ENCODE measurements at regions not wholly inside any gene's neighbourhood (a gene's known extent, or its start where the extent isn't known, plus 50 kb on each side); places are given as distances from the start of the nearest gene placed in this dataset.

DNA sequence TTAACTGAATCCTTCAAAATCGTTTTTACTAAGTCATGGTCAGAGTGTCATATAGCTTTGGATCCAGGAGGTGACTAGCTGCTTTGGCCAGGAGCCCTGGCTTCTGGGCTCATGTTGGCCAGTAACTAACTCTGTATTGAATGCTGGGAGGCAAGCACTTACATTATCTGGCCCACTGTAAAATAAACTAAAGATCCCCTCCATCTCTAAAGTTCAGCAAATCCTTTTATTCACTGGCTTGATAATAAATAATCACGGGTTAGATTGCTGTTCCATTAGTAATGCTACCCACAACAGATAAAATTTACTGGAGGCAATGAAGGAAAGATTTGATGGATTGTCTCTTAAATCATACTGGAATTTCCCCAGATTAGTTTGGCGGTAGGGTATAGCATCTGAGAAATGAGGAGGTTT is 382.2 kb upstream of the TLE4 start:
- DNase-seq = no peak

DNA sequence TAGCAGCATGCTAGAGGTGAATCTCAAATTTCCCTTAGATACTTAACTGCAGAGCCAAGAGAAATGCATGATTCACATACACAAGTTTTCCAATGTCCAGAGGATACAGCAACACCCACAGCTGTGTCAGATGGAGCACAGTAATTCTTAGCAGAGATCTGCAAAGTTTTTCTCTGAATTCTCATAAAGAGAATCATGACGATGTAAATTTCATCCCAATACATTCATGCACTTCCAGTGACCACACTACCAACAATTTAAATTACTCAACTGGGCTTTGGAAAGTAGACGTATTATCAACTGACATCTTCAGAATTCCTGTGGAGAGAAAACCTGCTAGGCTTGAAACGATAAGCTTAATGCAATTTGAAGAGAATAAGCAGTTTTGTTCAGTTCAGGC is 378.8 kb upstream of the TLE4 start:
- DNase-seq = no peak

DNA sequence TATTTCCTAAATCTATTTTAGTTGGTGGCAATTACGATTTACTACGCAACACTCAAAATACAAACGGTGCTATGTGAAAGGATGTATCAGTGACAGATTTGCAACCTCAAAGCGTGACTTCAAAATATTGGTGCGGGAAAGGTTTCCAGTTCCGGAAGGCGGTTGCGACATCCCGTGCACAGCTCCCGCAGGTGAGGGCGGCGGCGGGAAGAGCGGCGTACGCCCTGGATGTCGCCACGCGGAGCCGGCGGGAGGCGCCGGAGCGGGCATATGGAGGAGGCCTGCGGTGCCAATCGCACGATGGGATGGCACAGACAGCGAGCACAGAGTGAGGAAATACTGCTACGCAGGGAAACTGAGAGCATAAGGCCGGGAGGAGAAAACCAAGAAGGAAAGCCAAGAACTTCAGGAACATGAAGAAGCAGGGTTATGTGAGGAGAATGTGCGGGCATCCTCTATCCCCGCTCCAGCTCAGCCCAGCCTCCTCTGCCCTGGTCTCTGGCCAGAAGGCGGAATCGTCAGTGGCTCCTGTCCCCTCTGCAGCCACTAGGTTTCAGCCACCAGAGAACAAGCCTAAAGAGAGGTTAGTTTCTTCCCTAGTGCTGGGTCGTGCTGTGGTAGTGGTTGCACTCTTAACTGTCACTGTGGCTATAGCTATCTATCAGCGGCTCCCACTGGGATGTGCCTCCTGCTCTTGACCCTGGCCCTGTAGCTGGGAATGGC is 378.1 kb upstream of the TLE4 start:
- no peak for DNase-seq

DNA sequence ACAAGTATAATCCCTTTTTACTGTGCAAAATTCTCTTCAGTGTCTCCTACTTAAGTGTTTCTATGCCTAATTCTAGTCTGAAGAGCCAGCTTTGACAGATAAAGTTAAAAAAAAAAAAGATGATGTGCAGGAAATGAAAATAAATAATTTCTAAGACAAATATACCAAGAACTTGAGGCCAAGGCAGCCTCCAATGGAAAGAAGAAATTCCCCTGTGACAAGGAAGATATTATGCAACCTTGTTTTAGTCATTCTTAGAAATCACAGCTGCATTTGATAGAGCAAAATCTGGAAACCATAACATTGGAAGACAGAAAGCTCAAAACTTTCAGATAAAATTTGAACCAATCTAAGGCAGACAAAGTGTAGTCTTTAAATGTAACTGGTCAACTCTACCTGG is 375.9 kb upstream of the TLE4 start:
- no peak for DNase-seq

DNA sequence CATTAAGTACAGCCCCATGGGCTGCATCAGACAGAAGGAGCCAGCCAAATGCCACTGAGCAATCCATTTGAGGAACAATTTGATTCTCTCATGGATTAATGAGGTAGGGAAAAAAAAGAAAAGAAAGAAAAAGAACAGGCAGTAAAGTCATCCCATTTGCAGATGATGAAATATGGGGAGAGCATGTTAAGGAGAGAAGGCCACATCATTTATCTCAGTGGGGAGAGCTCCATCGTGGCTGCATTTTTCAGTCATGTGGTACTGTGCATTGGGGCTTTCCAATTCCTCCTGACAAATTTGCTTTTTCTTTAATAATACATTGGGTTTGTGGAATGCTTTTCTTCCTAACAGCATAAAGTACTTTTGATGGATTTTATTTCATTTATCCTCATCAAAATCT is 375.2 kb upstream of the TLE4 start:
- DNase-seq = no peak

DNA sequence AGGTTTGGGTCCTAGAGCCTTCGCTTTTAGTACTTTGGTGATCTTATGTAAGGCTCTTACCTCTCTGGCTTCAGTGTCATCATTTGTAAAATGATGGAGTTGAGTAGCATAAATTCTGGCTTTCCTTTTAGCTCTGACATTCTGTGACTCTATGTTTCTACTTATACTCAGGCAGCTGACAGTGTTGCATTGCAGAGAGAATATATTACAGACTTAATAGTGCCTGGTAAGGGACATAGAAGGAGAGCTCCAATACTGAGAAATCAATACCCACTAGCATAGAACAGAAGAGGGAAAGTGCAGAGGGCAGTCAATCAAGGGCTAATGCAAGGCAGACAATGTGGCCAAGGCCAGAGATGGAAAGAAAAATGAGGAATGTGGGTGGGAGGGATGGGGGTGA is 371.4 kb upstream of the TLE4 start:
- no peak for DNase-seq

DNA sequence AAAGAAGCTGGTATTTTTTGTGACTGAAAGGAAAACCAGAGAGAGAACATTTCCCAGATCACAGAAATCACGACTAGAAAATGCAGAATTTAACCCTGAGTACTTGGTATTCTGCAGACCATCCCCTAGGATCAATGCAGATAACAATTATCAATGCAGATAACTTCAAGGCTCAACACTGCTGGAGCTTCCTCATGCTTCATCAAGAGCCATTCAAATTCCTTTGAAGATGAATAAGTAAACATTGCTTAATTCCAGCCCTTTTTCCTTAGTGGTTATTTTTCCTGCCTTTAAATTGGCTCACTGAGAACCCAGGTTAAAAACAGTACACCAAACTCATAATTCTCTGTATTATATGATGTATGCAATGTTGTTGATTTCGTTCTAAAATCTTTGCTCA is 370.1 kb upstream of the TLE4 start:
- DNase-seq = no peak

DNA sequence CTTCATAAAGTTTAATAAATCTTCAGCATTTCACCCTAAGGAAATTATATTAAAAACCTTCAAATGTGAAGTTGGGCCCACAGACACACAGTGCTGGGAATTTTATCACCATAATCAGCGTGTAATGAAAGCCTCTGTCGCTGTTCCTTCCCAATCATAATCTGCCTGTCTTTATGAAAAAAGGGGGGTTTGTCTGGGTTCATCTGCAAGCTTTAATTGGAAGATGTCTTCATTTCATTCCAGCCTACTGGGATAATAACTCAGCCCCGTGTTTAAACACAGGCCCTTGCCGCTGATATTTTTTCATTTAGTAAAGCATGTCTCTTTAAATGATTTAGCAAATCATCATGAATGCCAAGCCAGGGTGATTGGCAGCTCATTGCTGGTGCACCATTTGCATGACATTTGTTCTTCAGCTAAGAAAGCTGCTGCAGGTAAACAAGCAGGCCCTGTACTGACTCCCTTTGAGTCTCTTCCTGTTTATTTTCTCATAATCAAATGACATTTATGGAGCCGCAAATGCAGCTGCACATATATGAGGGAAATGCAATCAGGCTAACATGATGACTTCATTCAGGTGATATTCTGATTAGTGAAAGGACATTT is 362.9 kb upstream of the TLE4 start:
- no peak for DNase-seq

DNA sequence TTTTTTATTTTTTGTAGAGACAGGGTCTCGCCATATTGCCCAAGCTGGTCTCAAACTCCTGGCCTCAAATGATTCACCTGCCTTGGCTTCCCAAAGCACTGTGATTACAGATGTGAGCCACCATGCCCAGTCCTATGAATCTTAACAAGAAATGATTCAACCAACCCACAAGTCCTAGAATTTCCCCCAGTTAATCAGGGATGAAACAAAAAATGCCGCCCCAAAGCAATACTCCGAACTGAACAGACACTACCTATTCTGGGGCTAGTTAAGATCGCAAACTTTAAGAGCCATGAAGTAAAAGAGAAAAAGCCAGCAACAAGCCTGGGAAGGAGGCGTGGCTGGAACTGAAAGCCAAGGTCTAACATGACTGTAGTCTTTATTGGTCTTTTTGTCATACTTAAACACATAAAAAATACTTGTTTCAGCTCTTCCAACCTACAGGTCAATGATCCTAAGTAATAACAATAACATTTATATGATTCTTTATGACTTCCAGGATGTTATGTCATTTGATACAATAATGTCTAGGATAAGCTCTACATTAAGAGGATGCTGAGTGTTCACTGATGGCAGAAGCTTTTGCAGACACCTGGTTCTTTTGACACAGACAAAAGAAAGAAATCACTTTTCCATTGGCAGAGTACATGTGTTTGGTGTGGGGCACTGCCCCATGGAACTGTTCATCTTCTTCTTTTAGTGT is 361.1 kb upstream of the TLE4 start:
- no peak for DNase-seq

DNA sequence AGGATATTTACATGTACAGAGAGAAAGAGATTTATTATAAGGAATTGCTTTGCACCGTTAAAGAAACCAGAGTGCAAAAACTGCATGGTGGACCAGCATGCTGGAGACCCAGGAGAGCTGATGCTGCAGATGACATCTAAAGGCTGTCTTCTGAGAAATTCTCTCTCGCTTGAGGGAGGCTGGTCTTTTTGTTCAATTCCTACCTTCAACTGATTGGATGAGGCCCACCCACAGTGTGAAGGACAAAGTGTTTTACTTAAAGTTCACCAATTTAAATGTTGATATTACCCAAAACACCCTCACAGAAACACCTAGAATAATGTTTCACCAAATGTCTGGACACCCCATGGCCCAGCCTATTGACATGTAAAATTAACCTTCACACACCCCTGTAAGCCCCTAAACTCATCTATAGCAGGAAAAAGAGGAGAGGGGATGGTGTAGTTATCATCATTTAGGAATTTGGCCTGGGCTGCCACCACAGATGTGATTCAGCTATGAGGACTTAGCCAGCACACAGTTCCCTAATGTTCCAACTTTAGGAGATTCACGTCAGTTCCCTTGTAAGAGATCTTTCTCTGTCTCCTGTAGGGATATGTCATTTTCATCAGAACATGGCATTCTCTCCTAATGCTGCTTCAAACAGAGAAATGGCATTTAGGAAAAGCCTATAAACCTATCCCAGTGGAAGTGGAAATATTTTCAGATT is 358.2 kb upstream of the TLE4 start:
- DNase-seq = no peak

DNA sequence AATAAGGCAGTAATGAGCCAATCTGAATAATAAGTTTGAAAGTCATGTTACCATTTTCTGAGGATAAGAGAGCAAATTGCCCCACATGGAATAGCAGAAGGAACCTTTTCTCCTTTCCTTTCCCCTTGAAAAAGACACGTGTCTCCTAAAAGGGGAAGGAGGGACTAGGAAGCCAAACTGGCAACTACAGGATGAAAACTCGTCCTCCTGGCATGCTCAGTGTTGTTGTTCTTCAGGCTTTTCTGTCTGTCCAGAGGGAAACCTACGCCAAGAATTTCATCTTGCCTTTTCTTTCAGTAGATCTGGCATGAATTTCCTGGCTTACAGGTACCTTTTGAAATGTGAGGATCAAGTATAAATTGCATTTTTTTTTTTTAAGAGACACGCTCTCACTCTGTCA is 355.9 kb upstream of the TLE4 start:
- no peak for DNase-seq

DNA sequence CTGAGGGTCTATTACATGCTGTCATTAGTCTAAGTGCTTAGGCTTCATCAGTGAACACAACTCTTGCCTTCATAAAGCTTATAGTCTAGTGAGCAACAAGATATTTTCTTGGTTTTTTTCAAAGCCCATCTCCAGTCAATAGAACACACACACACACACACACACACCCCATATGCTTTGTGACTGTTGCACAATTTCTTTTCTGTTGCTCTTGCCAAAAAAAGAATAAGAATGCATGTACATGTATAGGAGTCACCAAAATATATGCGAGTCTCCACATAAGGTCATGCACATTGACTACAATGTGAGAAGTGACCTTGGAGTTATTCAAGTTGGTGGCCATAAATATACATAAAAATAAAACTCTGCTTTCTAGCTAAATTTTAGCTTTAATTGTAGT is 351.5 kb upstream of the TLE4 start:
- no peak for DNase-seq

DNA sequence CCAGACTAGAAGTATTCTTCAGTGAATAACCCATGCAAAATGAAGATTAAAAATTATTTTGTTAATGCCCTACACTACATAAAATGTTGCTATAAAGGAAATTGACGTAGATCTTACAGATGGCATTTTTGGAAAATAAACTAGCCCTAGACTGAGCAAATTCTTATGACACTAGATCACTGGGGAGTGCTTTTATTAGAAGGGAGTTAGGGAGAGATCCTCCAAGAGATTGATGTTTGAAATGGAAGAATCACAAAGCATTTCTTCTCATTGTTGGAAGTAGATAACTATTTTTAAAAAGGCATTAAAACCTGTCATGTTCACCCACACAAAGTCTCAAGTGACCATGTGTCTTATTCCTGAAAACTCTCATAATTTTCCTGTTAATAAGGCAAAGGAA is 351.1 kb upstream of the TLE4 start:
- DNase-seq = no peak

DNA sequence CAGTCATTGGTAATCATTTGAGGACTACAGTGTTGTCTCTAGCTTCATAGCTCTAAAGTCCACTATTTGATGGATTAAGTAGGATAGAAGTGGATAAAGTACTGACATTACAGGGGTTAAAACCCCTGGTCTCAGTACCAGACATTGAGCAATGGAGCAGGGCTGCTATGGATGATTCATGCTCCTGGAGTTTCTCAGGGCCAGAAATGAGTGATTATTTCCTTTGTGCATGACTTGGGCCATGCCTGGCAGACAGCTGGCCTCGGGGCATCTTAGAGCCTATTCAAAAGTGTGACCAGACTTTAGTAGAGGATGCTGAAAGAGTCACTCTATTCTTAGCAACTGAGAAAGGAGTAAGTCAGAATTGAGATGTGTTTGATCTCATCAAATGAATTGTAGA is 350.7 kb upstream of the TLE4 start:
- no peak for DNase-seq

DNA sequence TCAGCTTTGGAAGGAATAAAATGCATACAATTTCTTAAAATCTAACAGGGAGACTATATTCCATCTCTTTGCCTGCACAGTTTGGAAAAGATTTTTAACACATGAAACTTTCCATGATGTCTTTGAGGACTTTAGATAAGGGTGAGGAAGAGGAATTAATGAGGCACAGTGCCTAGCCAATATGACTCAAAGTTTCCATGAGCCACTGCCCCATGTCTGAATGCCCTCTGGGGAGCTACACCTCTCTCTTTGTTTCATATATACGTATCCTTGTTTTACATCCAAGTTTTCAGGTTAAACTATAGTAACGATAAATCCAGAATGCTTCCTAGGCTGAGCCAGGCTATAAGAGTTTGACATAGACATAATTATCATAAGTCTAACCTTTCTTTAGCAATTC is 349.3 kb upstream of the TLE4 start:
- no peak for DNase-seq

DNA sequence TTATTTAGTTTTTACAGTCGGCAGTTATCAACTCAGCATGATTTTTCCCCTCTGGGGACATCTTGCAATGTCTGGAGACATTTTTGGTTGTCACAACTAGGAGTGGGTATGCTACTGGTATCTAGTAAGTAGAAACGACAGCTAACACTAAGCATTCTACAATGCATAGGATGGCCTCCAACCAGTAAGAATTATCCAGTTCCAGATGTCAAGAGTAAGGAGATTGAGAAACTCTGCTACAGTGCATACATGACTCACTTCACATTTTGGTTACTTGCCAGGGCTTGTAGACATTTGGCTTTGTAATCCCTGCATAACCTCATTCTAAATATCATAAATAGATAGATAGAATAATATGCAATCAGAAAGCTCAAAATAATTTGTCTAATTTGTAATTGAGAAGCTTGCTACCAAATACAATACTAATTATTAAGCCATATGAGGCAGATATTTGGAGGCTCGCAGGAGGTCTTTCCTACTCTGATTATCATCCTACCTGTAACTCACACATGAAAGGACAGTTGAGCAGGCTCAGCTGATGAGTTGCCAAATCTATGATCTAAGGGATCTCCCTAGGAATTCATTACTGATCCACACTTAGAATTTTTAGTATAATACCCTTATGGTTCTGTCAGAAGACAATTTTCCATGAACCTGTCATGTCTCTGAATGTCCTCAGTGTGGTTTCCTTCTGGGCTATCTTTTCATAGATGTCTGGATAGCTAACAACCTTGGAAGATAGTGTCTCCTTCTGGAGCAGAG is 346.9 kb upstream of the TLE4 start:
- no peak for DNase-seq

DNA sequence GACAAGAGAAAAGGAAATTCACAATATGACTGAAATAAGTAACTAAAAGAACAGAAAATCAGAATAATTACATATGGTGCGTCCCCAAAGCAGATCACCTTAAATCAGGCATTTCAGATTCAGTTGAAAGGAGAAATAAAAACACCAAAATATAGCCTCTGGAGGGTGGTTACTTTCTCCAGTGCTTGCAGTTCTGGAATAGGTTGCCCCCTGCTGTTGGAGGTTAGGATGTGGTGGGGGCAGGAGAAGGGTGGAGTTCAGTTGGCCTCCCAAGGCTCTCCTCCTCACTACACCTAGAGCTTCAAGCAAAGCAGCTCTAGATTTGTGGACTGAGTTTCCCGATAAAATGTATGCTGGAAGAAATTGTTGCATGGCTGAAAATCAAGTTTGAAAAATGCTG is 338.2 kb upstream of the TLE4 start:
- no peak for DNase-seq

DNA sequence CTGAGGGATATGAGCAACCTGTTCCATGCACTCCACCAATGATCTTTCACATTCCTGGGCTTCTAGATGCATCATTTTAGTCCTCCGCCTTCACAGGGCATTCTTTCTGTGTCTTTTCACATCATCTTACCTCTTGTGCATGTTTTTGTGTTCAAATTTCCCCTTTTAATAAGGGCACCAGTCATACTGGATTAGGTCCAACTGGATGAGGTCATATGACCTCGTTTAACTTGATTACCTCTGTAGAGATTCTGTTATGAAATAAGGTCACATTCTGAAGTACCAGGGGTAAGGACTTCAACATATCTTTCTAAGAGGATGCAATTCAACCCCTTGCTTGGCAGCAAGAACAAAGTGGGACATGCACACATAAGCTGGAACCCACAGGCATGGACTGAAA is 335.3 kb upstream of the TLE4 start:
- no peak for DNase-seq

DNA sequence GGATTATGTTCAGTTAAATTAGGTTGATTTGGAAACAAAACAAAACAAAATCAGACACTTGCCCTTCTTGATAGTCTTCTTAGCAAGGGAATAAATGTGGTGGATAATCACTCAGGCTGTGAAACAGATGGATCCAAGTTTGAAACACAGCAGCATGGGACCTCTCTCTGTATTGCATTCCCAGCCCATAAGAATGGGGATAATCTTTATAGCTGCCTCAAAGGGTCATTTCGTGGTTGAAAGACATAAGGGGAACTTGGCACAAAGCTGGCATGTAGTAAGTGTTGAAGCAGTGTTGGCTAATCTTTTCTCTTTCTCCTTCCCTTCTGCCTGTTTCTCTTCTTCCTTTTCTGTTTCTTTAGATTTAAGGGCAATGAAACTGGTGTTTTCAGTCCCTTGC is 333.9 kb upstream of the TLE4 start:
- no peak for DNase-seq

DNA sequence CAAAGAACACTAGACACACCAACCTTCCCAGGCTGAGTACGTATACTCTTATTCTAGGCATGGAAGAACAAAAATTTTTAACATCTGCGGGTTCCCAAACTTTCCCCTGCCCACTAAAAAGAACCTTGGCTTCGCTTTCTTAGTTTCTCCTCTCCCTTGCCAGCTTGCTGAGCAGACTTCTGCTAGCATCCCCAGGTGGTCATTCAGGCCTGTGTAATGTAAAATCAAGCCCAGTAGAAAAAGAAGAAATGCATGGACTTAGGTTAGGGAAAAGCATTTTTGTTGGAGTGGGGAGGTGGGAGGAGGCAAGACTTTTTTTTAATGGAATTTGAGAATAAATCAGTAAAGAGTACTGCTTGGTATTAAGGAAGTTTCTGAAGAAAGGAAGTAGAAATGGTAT is 331.0 kb upstream of the TLE4 start:
- no peak for DNase-seq

DNA sequence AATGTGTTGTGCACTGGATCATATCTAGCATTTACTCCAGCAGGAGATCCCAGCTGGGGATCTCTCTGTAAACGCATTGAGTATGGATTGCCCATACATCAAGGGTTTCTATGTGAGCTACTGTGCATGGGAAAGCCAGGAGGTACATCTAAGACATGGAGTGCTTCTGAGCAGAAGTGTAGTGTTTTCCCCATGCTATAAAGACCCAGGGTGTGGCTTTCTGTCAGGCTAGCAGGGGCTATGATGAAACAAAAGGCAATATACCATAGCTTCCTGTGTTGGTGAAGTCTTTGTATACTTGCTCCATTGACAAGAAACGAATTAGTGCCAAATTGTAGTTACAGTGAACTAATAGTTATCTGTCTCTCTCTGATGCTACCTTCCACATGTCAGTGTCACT is 329.3 kb upstream of the TLE4 start:
- DNase-seq = no peak

DNA sequence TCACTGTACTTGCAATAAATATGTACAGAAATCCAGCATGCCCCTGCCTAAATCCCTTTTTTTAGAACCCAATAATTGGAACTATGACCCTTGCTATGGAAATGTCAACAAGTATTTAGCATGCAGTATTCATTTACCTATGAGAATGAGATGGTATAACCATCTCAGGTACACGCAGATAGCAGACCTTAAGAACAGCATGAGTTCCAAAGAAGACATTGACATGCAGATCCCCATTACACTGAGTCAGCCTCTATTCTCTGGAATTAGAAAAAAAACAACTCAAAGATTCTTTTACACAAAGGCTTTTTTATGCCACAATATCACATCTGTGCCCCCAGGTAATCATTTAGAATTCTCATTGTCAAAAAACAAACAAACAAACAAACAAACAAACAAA is 325.6 kb upstream of the TLE4 start:
- DNase-seq = no peak

DNA sequence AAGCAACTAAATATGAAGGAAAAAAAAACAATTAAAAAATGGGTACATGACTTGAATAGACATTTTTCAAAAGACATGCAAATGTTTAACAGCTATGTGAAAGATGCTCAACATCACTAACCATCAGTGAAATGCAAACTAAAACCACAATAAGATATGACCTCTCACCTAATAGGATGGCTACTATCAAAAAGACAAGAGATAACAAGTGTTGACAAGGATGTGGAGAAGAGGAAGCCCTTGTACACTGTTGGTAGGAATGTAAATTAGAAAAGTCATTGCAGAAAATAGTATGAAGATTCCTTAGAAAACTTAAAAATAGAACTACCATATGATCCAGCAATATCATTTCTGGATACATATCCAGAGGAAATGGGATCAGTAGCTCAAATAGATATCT is 324.7 kb upstream of the TLE4 start:
- no peak for DNase-seq
